DMS153 (cell line): ENCODE measurements at regions not wholly inside any gene's neighbourhood (a gene's known extent, or its start where the extent isn't known, plus 50 kb on each side); places are given as distances from the start of the nearest gene placed in this dataset.
"Not testable (repeated sequence)": the region's sequence is repeated elsewhere in the genome, so short reads cannot be mapped to it uniquely, and the experiment has no call there.

Experiments
- DNase-seq: peaks from one replicate; lab custom pipeline; 2025; lab: John Stamatoyannopoulos, UW

DNA sequence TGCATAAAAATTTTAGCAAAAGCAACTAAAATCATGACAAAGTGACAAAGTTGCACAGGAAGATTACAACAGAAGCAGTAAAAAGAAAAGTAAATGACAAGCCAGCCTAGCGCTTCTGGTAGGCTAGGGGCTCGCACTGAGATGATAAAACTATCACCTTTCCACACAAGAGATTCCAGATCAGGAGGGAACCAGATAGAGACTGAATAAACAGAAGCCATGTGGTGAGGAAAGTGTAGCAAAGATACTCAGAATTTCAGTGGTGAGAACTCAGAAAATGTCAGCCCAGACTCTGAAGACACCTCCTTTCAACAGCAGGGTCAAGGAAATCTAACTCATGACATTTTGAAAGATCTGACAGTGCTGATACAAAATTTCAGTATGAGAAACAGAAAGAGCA is 77.4 kb upstream of the DNAJC10 start:
- DNase-seq = no peak

GRCh38 chr2:182639971-182640370 is 76.1 kb upstream of the DNAJC10 start:
- no peak for DNase-seq

- peak; percentile 36 for DNase-seq
Measured at GRCh38 chr2:182642328-182642727, 73.7 kb upstream of the DNAJC10 start.

GRCh38 chr2:182646763-182647498 is 69.1 kb upstream of the DNAJC10 start:
- DNase-seq = no peak

- no peak for DNase-seq
Measured at GRCh38 chr2:182647499-182647787, 68.6 kb upstream of the DNAJC10 start.

DNA sequence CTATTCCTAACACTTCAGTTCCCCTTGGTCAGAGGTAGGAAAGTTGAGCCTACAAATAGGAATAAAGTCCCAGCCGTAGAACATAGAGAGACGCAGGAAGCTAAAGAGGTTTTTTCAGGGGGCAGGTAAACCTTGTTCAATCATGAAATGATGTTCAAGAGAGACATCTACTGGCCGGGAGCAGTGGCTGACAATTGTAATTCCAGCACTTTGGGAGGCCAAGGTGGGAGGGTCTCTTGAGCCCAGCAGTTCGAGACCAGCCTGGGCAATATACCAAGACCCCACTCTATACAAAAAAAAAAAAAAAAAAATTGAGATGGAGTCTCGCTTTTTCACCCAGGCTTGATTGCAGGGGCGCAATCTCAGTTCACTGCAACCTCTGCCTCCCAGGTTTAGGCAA is 66.7 kb upstream of the DNAJC10 start:
- peak; percentile 33 for DNase-seq

GRCh38 chr2:182650704-182651103 is 65.4 kb upstream of the DNAJC10 start:
- peak; percentile 35 for DNase-seq

DNA sequence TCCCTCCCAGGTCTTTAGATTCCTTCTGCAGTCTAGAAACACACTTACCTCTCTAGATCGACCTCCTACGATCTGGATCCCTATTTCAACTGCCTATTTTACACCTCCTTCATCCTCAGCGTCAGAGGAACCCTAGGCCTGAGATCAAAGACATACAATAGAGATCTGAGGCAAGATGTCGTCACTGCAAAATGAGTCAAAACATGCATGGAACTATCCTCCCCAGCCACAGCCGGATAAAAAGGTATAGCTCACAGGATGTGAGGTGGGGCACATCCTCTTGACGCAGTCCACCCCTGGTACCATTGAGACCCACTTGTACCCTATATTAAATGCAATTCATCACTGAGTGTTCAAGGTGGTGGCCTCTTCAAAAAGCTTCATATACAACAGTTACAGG is 63.7 kb upstream of the DNAJC10 start:
- DNase-seq = no peak

GRCh38 chr2:182655750-182656149 is 60.3 kb upstream of the DNAJC10 start:
- no peak for DNase-seq

- DNase-seq = no peak
Measured at GRCh38 chr2:182664212-182664611, 51.8 kb upstream of the DNAJC10 start.

- not testable (repeated sequence) for DNase-seq
Measured at GRCh38 chr2:182665500-182665899, 50.6 kb upstream of the DNAJC10 start.
